OCI-LY3 (cell line): ENCODE measurements at regions not wholly inside any gene's neighbourhood (a gene's known extent, or its start where the extent isn't known, plus 50 kb on each side); places are given as distances from the start of the nearest gene placed in this dataset.

ENCODE experiments used
- EZH2phosphoT487 ChIP-seq: fragments of 200-600 bp; shearing (Covaris generic); IDR thresholded peaks from 2 replicates; pipeline ENCODE4 v1.6.1; 2018; ENCODE audit warnings: antibody characterized with exemption, mixed run types, low read depth
- TF ChIP-seq, protein P1 (sequence below): fragments of 200-600, 300-600 bp; sonication (generic); IDR thresholded peaks from 2 replicates; pipeline ENCODE4 v1.5.1; 2014; ENCODE audit warnings: antibody characterized with exemption, low read length, low read depth

DNA sequence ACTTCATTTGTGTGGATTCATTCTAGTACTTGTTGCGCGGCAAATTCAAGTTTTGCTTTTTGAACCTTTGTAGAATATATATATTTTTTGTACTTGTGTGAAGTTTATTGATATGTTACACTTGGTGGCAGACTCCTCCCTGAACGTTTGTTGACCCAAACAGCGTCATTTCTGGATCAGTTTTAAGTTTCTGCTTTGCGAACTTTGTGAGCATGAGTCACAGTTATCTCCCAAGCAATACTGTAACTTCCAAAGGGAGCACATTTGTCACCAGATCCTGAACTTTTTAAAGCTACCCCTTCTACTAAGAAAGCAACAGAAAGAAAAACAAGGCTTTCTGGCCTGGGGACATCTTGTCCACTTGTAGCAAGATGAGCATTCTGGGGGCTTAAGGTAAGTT is 74.8 kb upstream of the CACNA2D3 start:
- TF ChIP-seq, protein P1, sequence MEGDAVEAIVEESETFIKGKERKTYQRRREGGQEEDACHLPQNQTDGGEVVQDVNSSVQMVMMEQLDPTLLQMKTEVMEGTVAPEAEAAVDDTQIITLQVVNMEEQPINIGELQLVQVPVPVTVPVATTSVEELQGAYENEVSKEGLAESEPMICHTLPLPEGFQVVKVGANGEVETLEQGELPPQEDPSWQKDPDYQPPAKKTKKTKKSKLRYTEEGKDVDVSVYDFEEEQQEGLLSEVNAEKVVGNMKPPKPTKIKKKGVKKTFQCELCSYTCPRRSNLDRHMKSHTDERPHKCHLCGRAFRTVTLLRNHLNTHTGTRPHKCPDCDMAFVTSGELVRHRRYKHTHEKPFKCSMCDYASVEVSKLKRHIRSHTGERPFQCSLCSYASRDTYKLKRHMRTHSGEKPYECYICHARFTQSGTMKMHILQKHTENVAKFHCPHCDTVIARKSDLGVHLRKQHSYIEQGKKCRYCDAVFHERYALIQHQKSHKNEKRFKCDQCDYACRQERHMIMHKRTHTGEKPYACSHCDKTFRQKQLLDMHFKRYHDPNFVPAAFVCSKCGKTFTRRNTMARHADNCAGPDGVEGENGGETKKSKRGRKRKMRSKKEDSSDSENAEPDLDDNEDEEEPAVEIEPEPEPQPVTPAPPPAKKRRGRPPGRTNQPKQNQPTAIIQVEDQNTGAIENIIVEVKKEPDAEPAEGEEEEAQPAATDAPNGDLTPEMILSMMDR, result no peak
- no peak for TF ChIP-seq EZH2phosphoT487
